ENCODE measurements at regions not wholly inside any gene's neighbourhood (a gene's known extent, or its start where the extent isn't known, plus 50 kb on each side); places are given as distances from the start of the nearest gene placed in this dataset.

- TF ChIP-seq MAX (IDR thresholded peaks at IDR 0.05) (no peak), TCF12 (IDR thresholded peaks at IDR 0.05; ENCODE audit: low read depth) (no peak), EGR1 (IDR thresholded peaks at IDR 0.05) (no peak), CREB1 (IDR thresholded peaks at IDR 0.05; ENCODE audit: low read depth) (no peak), EP300 (IDR thresholded peaks at IDR 0.05; ENCODE audit: borderline replicate concordance) (no peak)
Observed at GRCh38 chr13:106401081-106401480, 134.4 kb downstream of the EFNB2 start.
